Stimulated activated CD8-positive, alpha-beta memory T cell treated with anti-CD3 and anti-CD28 coated beads, Interleukin-7, amount 100 ng/mL, for 24 hours (primary cell): ENCODE measurements at regions not wholly inside any gene's neighbourhood (a gene's known extent, or its start where the extent isn't known, plus 50 kb on each side); places are given as distances from the start of the nearest gene placed in this dataset.

Experiments
- DNase-seq: peaks from one replicate; pipeline ENCODE4 v3.0.0-alpha.2; 2020; ENCODE audit warnings: low read depth

GRCh38 chr15:59953392-59953883 lies 50.7 kb upstream of the FOXB1 start:
- no peak for DNase-seq

GRCh38 chr15:59952960-59953359 lies 51.2 kb upstream of the FOXB1 start:
- DNase-seq, result no peak

- no peak for DNase-seq
Measured at GRCh38 chr15:59950603-59951388, 53.3 kb upstream of the FOXB1 start.

GRCh38 chr15:59948924-59949613 lies 55.0 kb upstream of the FOXB1 start:
- no peak for DNase-seq

DNA sequence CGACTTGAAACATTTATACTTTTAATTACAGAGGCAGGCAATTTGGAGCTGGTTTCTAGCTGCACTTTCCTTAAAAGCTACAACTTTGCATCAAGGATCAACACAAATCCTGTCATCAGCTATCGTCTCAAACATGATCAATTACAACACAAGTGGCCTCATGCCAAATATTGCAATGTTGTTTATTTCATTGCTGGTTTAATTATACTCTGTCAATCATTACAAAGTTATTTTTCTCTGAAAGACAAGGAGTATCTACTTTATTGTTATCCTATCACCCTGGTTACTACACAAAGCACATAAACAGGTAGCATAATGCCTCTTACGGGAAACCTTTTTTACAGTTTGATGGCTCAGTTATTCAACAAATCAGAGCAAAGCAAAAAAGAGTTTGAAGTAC lies 58.0 kb upstream of the FOXB1 start:
- DNase-seq, result no peak

DNA sequence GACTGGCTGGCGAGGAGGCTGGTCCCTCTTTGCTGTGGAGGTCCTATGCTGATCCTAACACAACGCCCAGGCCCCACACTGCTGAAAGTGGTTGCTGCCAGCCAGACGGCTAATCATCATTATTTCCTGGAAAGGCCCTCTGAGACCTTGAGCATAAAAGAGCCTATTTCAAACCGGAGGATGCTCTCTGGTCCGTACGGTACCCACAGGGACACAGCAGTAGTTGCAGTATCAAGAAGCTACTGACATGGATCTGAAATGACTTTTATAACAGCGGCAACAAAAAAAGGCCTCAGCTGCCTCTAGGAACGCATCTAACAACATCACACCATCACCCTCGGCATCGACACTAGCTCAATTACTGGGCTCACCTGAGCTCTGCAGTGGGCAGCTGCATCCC lies 59.1 kb upstream of the FOXB1 start:
- DNase-seq, result no peak

DNA sequence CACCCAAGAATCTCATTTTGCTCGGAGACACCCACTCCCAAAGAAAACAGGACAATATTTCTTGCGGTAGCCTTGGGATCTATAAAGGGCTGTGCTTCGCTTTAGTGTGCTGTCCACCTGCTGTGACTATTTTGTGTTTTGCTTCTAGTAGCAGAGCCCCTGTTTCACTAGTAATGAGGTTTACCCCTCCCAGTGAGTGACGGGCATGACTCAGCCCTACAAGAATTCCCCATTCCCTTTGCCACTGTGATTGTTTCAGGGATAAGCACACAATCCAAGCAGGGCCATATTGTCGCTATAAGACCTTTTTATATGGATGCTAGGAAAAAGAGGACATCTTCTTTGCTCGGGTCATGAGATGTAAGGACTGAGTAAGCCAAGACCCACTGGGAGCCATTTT lies 62.5 kb upstream of the FOXB1 start:
- DNase-seq, result no peak

- DNase-seq, result no peak
Measured at GRCh38 chr15:59940928-59941327, 63.2 kb upstream of the FOXB1 start.

- DNase-seq, result no peak
Measured at GRCh38 chr15:59940456-59940855, 63.7 kb upstream of the FOXB1 start.

GRCh38 chr15:59936741-59937140 lies 67.4 kb upstream of the FOXB1 start:
- DNase-seq, result no peak

DNA sequence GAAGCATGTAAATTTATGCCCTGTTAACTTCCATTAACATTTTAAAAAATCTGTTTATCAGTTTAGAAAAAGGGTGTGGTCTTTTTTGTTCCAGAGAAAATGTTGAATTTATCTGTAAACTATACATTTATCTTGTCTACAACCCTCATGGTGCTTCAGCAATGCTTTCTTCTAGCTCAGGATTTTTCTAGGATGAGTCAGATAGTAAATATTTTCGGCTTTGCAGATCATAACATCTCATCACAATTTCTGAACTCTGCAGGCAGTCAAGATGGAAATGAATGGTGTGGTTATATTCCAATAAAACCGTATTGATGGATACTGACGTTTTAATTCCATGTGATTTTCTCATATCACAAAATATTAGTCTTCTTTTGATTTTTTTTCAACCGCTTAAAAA lies 70.5 kb upstream of the FOXB1 start:
- no peak for DNase-seq

- no peak for DNase-seq
Measured at GRCh38 chr15:59931646-59932261, 72.4 kb upstream of the FOXB1 start.

DNA sequence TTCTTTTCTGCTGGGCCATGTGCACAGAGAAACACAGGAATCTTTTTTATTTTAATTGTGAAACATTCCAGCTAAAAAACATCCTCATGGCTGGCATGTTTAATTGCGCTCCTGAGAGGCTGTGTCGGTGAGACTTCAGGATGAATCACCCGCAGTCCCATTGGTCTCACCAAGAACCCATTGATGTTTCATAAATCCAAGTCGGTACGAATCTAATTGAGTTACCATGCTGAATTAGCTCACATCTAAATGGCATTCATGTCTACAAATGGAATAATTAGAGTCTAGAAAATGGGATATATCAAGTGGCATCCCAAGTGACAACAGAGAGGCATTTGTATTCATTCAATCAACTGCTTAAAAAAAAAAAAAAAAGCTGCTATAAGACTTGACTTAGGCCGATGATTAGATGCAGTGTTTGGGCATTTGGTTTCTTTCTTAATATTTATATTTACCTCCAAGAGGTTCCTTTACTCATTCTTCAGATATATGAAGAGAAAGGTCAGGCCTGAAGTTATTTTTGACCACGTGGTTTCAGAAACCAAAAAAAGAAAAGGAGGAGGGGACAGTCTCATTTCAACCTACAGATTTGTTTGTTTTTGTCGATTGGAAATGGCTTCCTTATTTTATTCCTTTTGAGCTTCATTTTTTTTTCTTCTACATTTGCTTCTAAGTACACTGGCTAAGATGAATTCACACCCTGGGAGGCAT lies 79.1 kb upstream of the FOXB1 start:
- DNase-seq, result no peak

DNA sequence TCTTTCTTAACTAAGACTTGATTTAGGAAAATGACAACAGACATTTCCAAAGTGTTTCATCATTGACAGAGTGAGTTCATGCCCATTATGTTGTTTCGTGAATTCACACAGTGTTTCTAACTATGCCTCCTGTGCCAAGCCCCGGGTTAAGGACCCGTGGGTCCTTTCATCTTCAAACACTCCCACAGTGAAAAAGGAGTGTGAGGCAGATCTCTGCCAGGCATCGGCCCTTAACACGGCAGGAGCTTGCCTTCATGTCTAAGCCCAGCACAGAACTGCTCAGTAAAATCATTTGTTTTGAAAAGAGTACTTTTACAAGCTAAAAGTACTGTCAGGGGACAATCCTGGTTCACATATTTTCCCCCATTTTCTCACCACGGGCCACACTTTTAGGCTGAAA lies 80.0 kb upstream of the FOXB1 start:
- DNase-seq, result no peak

GRCh38 chr15:59923508-59923907 lies 80.6 kb upstream of the FOXB1 start:
- no peak for DNase-seq

- DNase-seq, result peak; percentile 2
Measured at GRCh38 chr15:59918994-59919951, 84.8 kb upstream of the FOXB1 start.

GRCh38 chr15:59917504-59918157 lies 86.5 kb upstream of the FOXB1 start:
- peak; percentile 45 for DNase-seq

DNA sequence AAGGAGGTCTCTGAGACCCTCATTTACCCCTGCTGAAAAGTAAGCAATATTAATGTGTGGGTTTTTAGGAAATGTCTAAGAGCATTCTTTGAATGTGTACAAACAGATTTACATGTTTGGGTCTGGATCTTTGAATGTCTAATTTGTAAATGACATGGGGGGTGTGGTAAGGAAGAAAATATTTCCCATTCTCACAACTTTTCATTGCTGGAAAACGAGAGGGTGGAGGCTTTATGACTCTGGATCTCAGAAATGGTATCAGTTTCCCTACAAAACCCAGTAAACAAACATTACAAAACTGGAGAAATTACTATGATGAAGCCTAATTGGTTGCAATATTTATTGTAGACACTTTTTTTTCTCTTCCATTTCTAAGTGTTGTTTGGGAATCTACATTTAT lies 98.1 kb upstream of the FOXB1 start:
- no peak for DNase-seq

DNA sequence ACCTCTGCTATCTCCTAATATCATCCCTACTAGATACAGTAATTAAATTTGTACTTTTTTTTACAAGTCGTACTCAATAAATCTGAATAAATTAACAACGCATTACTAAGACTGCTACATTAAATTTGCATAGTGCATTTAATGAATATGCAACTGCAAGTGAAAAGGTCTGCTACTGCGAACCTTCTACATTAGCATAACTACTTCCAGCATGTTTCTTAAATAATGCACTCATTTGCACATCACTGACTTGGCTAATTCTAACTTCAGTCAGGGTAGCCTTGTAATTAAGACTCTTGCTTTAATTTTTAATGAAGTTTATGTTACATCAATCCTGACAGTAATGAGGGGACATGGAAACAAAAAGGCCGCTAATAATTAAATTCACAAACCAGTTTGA lies 98.9 kb upstream of the FOXB1 start:
- DNase-seq, result no peak

DNA sequence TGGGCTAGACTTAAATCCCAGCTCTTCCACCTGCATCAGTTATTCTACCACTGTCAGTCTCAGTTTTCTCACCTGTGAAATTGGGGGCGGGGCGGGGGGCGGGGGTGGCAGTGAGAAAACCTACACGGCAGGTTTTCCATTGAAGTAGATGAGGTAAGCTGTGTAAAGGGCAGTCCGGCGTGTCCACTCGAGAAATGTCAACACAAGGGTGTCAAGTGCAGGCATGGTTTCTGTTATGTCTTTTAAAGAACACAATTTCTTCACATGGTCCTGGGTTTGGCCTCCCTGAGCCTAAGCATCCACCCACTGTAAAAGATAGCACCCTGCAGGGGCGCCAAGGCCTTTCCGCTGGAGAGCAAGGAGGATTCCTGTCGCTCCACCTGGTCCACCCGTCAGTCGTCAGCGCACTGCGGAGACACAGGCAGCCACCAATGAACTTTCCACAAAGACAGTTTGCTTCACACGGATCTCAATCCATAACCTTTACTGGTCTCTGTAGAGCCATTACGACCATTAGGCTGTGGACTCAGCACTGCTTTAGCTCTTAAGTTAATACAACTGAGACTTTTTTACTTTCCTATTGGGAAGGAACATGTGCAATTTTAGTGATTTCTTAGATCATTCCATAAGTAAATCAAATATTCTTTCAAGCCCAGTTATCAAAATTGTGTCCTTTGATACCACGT lies 99.5 kb upstream of the FOXB1 start:
- DNase-seq, result no peak
